Mesodermal cell (in vitro differentiated cells): ENCODE measurements at regions not wholly inside any gene's neighbourhood (a gene's known extent, or its start where the extent isn't known, plus 50 kb on each side); places are given as distances from the start of the nearest gene placed in this dataset.

Source experiments
- H3K27ac ChIP-seq: 2 replicates; pipeline ENCODE4 v1.7.0; 2013; ENCODE audit warnings: mild to moderate bottlenecking, low read depth, low read length, moderate library complexity; ENCODE audit not compliant: severe bottlenecking
- H3K36me3 ChIP-seq: 2 replicates; pipeline ENCODE4 v1.7.1; 2013; ENCODE audit warnings: mild to moderate bottlenecking, low read length, moderate library complexity; ENCODE audit not compliant: control insufficient read depth, insufficient read depth
- H3K4me1 ChIP-seq: one replicate; pipeline ENCODE4 v1.7.1; 2013; ENCODE audit warnings: mild to moderate bottlenecking, low read length; ENCODE audit not compliant: insufficient read depth, control insufficient read depth, poor library complexity, severe bottlenecking
- H3K4me3 ChIP-seq: 2 replicates; pipeline ENCODE4 v1.7.0; 2013; ENCODE audit warnings: low read length, control low read depth, mild to moderate bottlenecking; ENCODE audit not compliant: insufficient read depth, poor library complexity, severe bottlenecking; ENCODE audit errors: extremely low read depth
- H3K9me3 ChIP-seq: 2 replicates; pipeline ENCODE4 v1.7.1; 2013; ENCODE audit warnings: mild to moderate bottlenecking, low read length, moderate library complexity; ENCODE audit not compliant: control insufficient read depth
- WGBS, 2 experiments: methylation state at CpG; one replicate each; pipeline ENCODE4 v1.1.5; 2013; ENCODE audit warnings: missing lambda C conversion rate in 2 of 2; ENCODE audit not compliant: insufficient coverage in 2 of 2; 5-methylcytosine and 5-hydroxymethylcytosine counted together

GRCh38 chr15:36284911-36285310 lies 294.5 kb upstream of the CDIN1 start:
- H3K4me3 ChIP-seq: no peak overlapping the region
- H3K4me1 ChIP-seq: no peaks in the 10 kb centered on the region
- H3K9me3 ChIP-seq: no peaks in the 10 kb centered on the region
- no peak overlapping the region for H3K27ac ChIP-seq
- H3K36me3 ChIP-seq: no peaks in the 10 kb centered on the region

- H3K4me3 ChIP-seq: no peak overlapping the region
- no CpG with 5 or more reads among the region's 3 CpGs for WGBS, 2 experiments
- H3K4me1 ChIP-seq: peaks cover 6% of the 10 kb centered on the region
- H3K9me3 ChIP-seq: no peaks in the 10 kb centered on the region
- H3K27ac ChIP-seq: no peak overlapping the region
- no peaks in the 10 kb centered on the region for H3K36me3 ChIP-seq
Measured at GRCh38 chr15:36291501-36291900, 287.9 kb upstream of the CDIN1 start.

GRCh38 chr15:36294359-36294758 lies 285.1 kb upstream of the CDIN1 start:
- Histone ChIP-seq H3K4me3 (no peak overlapping the region), H3K27ac (no peak overlapping the region), H3K36me3 (no peaks in the 10 kb centered on the region), H3K4me1 (peaks cover 6% of the 10 kb centered on the region), H3K9me3 (no peaks in the 10 kb centered on the region)
- 20% methylated on average over 1 of the region's 1 CpG; no CpG with 5 or more reads in 1 of the 2 experiments for WGBS, 2 experiments

GRCh38 chr15:36301947-36302346 lies 277.5 kb upstream of the CDIN1 start:
- no peaks in the 10 kb centered on the region for H3K4me1 ChIP-seq
- H3K9me3 ChIP-seq: no peaks in the 10 kb centered on the region
- WGBS, 2 experiments: 83 to 88% methylated on average over 2 to 3 of the region's 5 CpGs
- H3K27ac ChIP-seq: no peak overlapping the region
- H3K4me3 ChIP-seq: no peak overlapping the region
- no peaks in the 10 kb centered on the region for H3K36me3 ChIP-seq

- H3K4me1 ChIP-seq: peaks cover 6% of the 10 kb centered on the region
- H3K36me3 ChIP-seq: no peaks in the 10 kb centered on the region
- no CpG with 5 or more reads among the region's 1 CpG for WGBS, 2 experiments
- H3K27ac ChIP-seq: no peak overlapping the region
- H3K4me3 ChIP-seq: no peak overlapping the region
- H3K9me3 ChIP-seq: peaks cover 5% of the 10 kb centered on the region
Measured at GRCh38 chr15:36313021-36313420, 266.4 kb upstream of the CDIN1 start.

GRCh38 chr15:36313736-36314280 lies 265.6 kb upstream of the CDIN1 start:
- Histone ChIP-seq H3K9me3 (peaks cover 2% of the 10 kb centered on the region), H3K4me3 (no peak overlapping the region), H3K27ac (no peak overlapping the region), H3K4me1 (peaks cover 6% of the 10 kb centered on the region), H3K36me3 (no peaks in the 10 kb centered on the region)
- WGBS, 2 experiments: no CpG with 5 or more reads among the region's 2 CpGs

- 100% methylated on average over 2 of the region's 2 CpGs; no CpG with 5 or more reads in 1 of the 2 experiments for WGBS, 2 experiments
- no peak overlapping the region for H3K27ac ChIP-seq
- no peak overlapping the region for H3K4me3 ChIP-seq
- H3K36me3 ChIP-seq: no peaks in the 10 kb centered on the region
- no peaks in the 10 kb centered on the region for H3K9me3 ChIP-seq
- peaks cover 5% of the 10 kb centered on the region for H3K4me1 ChIP-seq
Measured at GRCh38 chr15:36315649-36316048, 263.8 kb upstream of the CDIN1 start.

GRCh38 chr15:36323615-36324014 lies 255.8 kb upstream of the CDIN1 start:
- Histone ChIP-seq H3K9me3 (peaks cover 4% of the 10 kb centered on the region), H3K4me1 (no peaks in the 10 kb centered on the region), H3K4me3 (no peak overlapping the region), H3K27ac (no peak overlapping the region), H3K36me3 (no peaks in the 10 kb centered on the region)
- 87 to 88% methylated on average over 1 to 2 of the region's 3 CpGs for WGBS, 2 experiments

GRCh38 chr15:36325206-36325605 lies 254.2 kb upstream of the CDIN1 start:
- no peaks in the 10 kb centered on the region for H3K36me3 ChIP-seq
- no peak overlapping the region for H3K27ac ChIP-seq
- no peak overlapping the region for H3K4me3 ChIP-seq
- H3K9me3 ChIP-seq: peaks cover 8% of the 10 kb centered on the region
- 89 to 100% methylated on average over 1 to 2 of the region's 2 CpGs for WGBS, 2 experiments
- H3K4me1 ChIP-seq: no peaks in the 10 kb centered on the region

- Histone ChIP-seq H3K4me1 (peaks cover 25% of the 10 kb centered on the region), H3K36me3 (no peaks in the 10 kb centered on the region), H3K27ac (no peak overlapping the region), H3K9me3 (peaks cover 8% of the 10 kb centered on the region), H3K4me3 (no peak overlapping the region)
- 93 to 98% methylated on average over 6 of the region's 9 CpGs for WGBS, 2 experiments
Measured at GRCh38 chr15:36329592-36329991, 249.8 kb upstream of the CDIN1 start.

- H3K27ac ChIP-seq: no peak overlapping the region
- H3K36me3 ChIP-seq: no peaks in the 10 kb centered on the region
- H3K4me3 ChIP-seq: no peak overlapping the region
- H3K9me3 ChIP-seq: peaks cover 8% of the 10 kb centered on the region
- H3K4me1 ChIP-seq: peaks cover 29% of the 10 kb centered on the region
- 70 to 83% methylated on average over 1 to 2 of the region's 3 CpGs for WGBS, 2 experiments
Measured at GRCh38 chr15:36330598-36330997, 248.8 kb upstream of the CDIN1 start.
